Breast epithelium (tissue), 4 donors: ENCODE measurements at regions not wholly inside any gene's neighbourhood (a gene's known extent, or its start where the extent isn't known, plus 50 kb on each side); places are given as distances from the start of the nearest gene placed in this dataset.

ENCODE experiments used
- DNase-seq, 2 donors: peaks; one replicate each; pipeline ENCODE4 v3.0.0-alpha.2; 2019; ENCODE audit warnings: low spot score in 2 of 2
- H3K27ac ChIP-seq, 2 donors: fragments of 200-600 bp; sonication (generic) in 1 of 2; one replicate each; pipeline ENCODE4 v1.5.1; 2016 to 2019; ENCODE audit warnings: mild to moderate bottlenecking in 1 of 2
- H3K27me3 ChIP-seq, 2 donors: fragments of 200-600 bp; sonication (generic) in 1 of 2; one replicate each; pipeline versions ENCODE4 v1.5.1 to v1.6.0; 2017 to 2019; ENCODE audit warnings: control low read depth in 1 of 2, mild to moderate bottlenecking in 1 of 2
- H3K36me3 ChIP-seq: fragments of 200-600 bp; one replicate; pipeline ENCODE4 v1.5.1; 2019
- H3K4me1 ChIP-seq, 2 donors: fragments of 200-600 bp; sonication (generic); one replicate each; pipeline ENCODE4 v1.5.1; 2016 to 2019; ENCODE audit warnings: control low read depth in 1 of 2
- H3K4me3 ChIP-seq, 3 donors: fragments of 200-600 bp; sonication (generic); 1 replicate in 2 of 3; 2 replicates in 1 of 3; pipeline ENCODE4 v1.5.1; 2016 to 2019; ENCODE audit warnings: mild to moderate bottlenecking in 3 of 3, moderate library complexity in 2 of 3
- H3K9me3 ChIP-seq, 2 donors: fragments of 200-600 bp; sonication (generic) in 1 of 2; one replicate each; pipeline ENCODE4 v1.5.1; 2016 to 2019; ENCODE audit warnings: control low read depth in 1 of 2
- POLR2A ChIP-seq: fragments of 450-650 bp; IDR thresholded peaks from one replicate; pipeline ENCODE4 v1.6.1; 2016; ENCODE audit warnings: antibody characterized with exemption, mild to moderate bottlenecking, moderate library complexity
- POLR2AphosphoS5 ChIP-seq, 3 donors: sonication (generic); formaldehyde crosslinking; IDR thresholded peaks; one replicate each; pipeline ENCODE4 v1.6.1; 2017; ENCODE audit warnings: antibody characterized with exemption in 3 of 3
- intact Hi-C: fragments of 100-400 bp; cut with DNase I; formaldehyde crosslinking; loops from one replicate; pipeline ENCODE4 v1.15.1; 2023; ENCODE audit warnings: low total_unique reads
- TF ChIP-seq, protein P1 (sequence below), 3 donors: fragments of 450-650 bp; IDR thresholded peaks; one replicate each; pipeline ENCODE4 v1.5.1; 2016 to 2017; ENCODE audit warnings: antibody characterized with exemption in 3 of 3, mild to moderate bottlenecking in 3 of 3, moderate library complexity in 3 of 3

GRCh38 chr13:79034341-79034740 lies 371.7 kb downstream of the RBM26 start:
- H3K27ac ChIP-seq = no peak overlapping the region
- TF ChIP-seq, protein P1, sequence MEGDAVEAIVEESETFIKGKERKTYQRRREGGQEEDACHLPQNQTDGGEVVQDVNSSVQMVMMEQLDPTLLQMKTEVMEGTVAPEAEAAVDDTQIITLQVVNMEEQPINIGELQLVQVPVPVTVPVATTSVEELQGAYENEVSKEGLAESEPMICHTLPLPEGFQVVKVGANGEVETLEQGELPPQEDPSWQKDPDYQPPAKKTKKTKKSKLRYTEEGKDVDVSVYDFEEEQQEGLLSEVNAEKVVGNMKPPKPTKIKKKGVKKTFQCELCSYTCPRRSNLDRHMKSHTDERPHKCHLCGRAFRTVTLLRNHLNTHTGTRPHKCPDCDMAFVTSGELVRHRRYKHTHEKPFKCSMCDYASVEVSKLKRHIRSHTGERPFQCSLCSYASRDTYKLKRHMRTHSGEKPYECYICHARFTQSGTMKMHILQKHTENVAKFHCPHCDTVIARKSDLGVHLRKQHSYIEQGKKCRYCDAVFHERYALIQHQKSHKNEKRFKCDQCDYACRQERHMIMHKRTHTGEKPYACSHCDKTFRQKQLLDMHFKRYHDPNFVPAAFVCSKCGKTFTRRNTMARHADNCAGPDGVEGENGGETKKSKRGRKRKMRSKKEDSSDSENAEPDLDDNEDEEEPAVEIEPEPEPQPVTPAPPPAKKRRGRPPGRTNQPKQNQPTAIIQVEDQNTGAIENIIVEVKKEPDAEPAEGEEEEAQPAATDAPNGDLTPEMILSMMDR (IDR thresholded peaks at IDR 0.05) = no peak
- no peak for DNase-seq
- H3K27me3 ChIP-seq = no peaks in the 10 kb centered on the region
- no peak overlapping the region for H3K4me3 ChIP-seq
- intact Hi-C loops = loop anchor here (5.0 kb wide), 1 partner anchor 652 kb away; no protein-coding TSS in a partner anchor
- no peaks in the 10 kb centered on the region for H3K36me3 ChIP-seq
- H3K9me3 ChIP-seq = no peaks in the 10 kb centered on the region
- H3K4me1 ChIP-seq = no peaks in the 10 kb centered on the region

GRCh38 chr13:79030513-79030912 lies 371.6 kb upstream of the OBI1 start:
- H3K27ac ChIP-seq = no peak overlapping the region
- no peaks in the 10 kb centered on the region for H3K27me3 ChIP-seq
- no peaks in the 10 kb centered on the region for H3K4me1 ChIP-seq
- H3K4me3 ChIP-seq = no peak overlapping the region
- TF ChIP-seq, protein P1 (IDR thresholded peaks at IDR 0.05) = no peak
- TF ChIP-seq POLR2AphosphoS5 (IDR thresholded peaks at IDR 0.05) (no peak), POLR2A (no peak)
- intact Hi-C loops = loop anchor here (5.0 kb wide), 1 partner anchor 648 kb away; no protein-coding TSS in a partner anchor
- H3K36me3 ChIP-seq = no peaks in the 10 kb centered on the region
- no peaks in the 10 kb centered on the region for H3K9me3 ChIP-seq
- DNase-seq = no peak

GRCh38 chr13:79018166-79018565 lies 359.2 kb upstream of the OBI1 start:
- no peaks in the 10 kb centered on the region for H3K36me3 ChIP-seq
- H3K27ac ChIP-seq = no peak overlapping the region
- H3K9me3 ChIP-seq = peaks cover 18 to 26% of the 10 kb centered on the region in 2 donors
- no peaks in the 10 kb centered on the region for H3K4me1 ChIP-seq
- TF ChIP-seq POLR2AphosphoS5 (IDR thresholded peaks at IDR 0.05) (no peak), POLR2A (no peak)
- TF ChIP-seq, protein P1 (IDR thresholded peaks at IDR 0.05) = no peak
- DNase-seq = no peak
- H3K4me3 ChIP-seq = no peak overlapping the region
- intact Hi-C loops = no loop called here
- H3K27me3 ChIP-seq = no peaks in the 10 kb centered on the region

GRCh38 chr13:79011179-79011578 lies 352.2 kb upstream of the OBI1 start:
- intact Hi-C loops = no loop called here

GRCh38 chr13:79003989-79004898 lies 345.3 kb upstream of the OBI1 start:
- no peaks in the 10 kb centered on the region for H3K36me3 ChIP-seq
- no peak for DNase-seq
- H3K27me3 ChIP-seq = no peaks in the 10 kb centered on the region
- H3K9me3 ChIP-seq = no peaks in the 10 kb centered on the region
- no peaks in the 10 kb centered on the region for H3K4me1 ChIP-seq
- intact Hi-C loops = no loop called here
- H3K4me3 ChIP-seq = no peak overlapping the region
- no peak overlapping the region for H3K27ac ChIP-seq
- no peak for TF ChIP-seq POLR2A
- TF ChIP-seq, protein P1 (IDR thresholded peaks at IDR 0.05) = no peak
- no peak for TF ChIP-seq POLR2AphosphoS5 (IDR thresholded peaks at IDR 0.05)

More at GRCh38 chr13:79011179-79011578, 352.2 kb upstream of the OBI1 start:
- Histone ChIP-seq H3K4me1 (no peaks in the 10 kb centered on the region), H3K27ac (no peak overlapping the region), H3K27me3 (no peaks in the 10 kb centered on the region), H3K4me3 (no peak overlapping the region), H3K36me3 (no peaks in the 10 kb centered on the region), H3K9me3 (peaks cover 0 to 7% of the 10 kb centered on the region in 2 donors)
- TF ChIP-seq, protein P1 (IDR thresholded peaks at IDR 0.05) = no peak
- TF ChIP-seq POLR2A (no peak), POLR2AphosphoS5 (IDR thresholded peaks at IDR 0.05) (no peak)
- no peak for DNase-seq
